GM12878 (cell line): ENCODE measurements at regions not wholly inside any gene's neighbourhood (a gene's known extent, or its start where the extent isn't known, plus 50 kb on each side); places are given as distances from the start of the nearest gene placed in this dataset.

Experiments used
- ATAC-seq: fragments of 200-7000 bp; cut with Tn5 transposase; 3 replicates; pipeline ENCODE4 v1.9.1; 2020; ENCODE audit warnings: mild to moderate bottlenecking, moderate library complexity
- BruUV-seq: library from RNA; stranded (reverse); fragments of 400-500 nt; replicated peaks from 2 replicates; lab custom pipeline; 2021; lab: Mats Ljungman, UMichigan
- CTCF ChIA-PET: fragments of 300-600 bp; sonication (Branson Sonifier 250); formaldehyde crosslinking; extraction: SDS; loops from one replicate; lab custom pipeline; 2021; ENCODE audit warnings: inconsistent platforms; lab: Yijun Ruan, JAX
- POLR2A ChIA-PET: fragments of 350-600 bp; formaldehyde crosslinking; extraction: SDS; loops from one replicate; lab custom pipeline; 2021; ENCODE audit warnings: inconsistent platforms; lab: Charles Lee
- RAD21 ChIA-PET: fragments of 300-600 bp; sonication (Branson Sonifier 250); formaldehyde crosslinking; loops from one replicate; lab custom pipeline; 2023; ENCODE audit warnings: antibody characterized with exemption; ENCODE audit not compliant: unreplicated experiment; lab: Charles Lee
- SMC1A ChIA-PET: fragments of 300-600 bp; sonication (Branson Sonifier 250); formaldehyde crosslinking; loops from one replicate; lab custom pipeline; 2023; ENCODE audit not compliant: unreplicated experiment, uncharacterized antibody; lab: Charles Lee
- DNase-seq: peaks from one replicate; pipeline ENCODE4 v3.0.0-alpha.2; 2011; ENCODE audit warnings: low read depth, low spot score
- FAIRE-seq: peaks from 3 replicates; lab custom pipeline; 2011; peaks lifted over from hg19 to GRCh38; lab: Jason Lieb, UNC
- H2AFZ ChIP-seq: 2 replicates; pipeline ENCODE4 v1.6.0; 2011; ENCODE audit warnings: low read depth, low read length, control low read depth; ENCODE audit not compliant: control insufficient read depth
- H3K27ac ChIP-seq: 2 replicates; pipeline ENCODE4 v1.5.1; 2011; ENCODE audit warnings: control low read depth; ENCODE audit not compliant: control insufficient read depth, insufficient read depth
- H3K27me3 ChIP-seq, 2 experiments: replicated peaks in 1 of 2; 2 replicates each; pipeline versions ENCODE4 v1.6.0 to v1.6.1; 2011; ENCODE audit warnings: low read length in 1 of 2; ENCODE audit not compliant: control insufficient read depth in 2 of 2, insufficient read depth in 2 of 2
- H3K36me3 ChIP-seq, 2 experiments: 2 replicates each; pipeline ENCODE4 v1.5.1; 2011; ENCODE audit warnings: low read length in 1 of 2; ENCODE audit not compliant: control insufficient read depth in 2 of 2, insufficient read depth in 2 of 2
- H3K4me1 ChIP-seq: 2 replicates; pipeline ENCODE4 v1.6.1; 2011; ENCODE audit warnings: mild to moderate bottlenecking, low read length, moderate library complexity, mixed read lengths; ENCODE audit not compliant: control insufficient read depth, insufficient read depth
- H3K4me2 ChIP-seq: 2 replicates; pipeline ENCODE4 v1.6.0; 2011; ENCODE audit warnings: control low read depth; ENCODE audit not compliant: control insufficient read depth, insufficient read depth
- H3K4me3 ChIP-seq: fragments of 200-600 bp; sonication (generic); 2 replicates; pipeline ENCODE4 v1.5.1; 2016
- H3K79me2 ChIP-seq: 2 replicates; pipeline ENCODE4 v1.6.0; 2011; ENCODE audit warnings: low read length; ENCODE audit not compliant: control insufficient read depth, insufficient read depth
- H3K9ac ChIP-seq: 2 replicates; pipeline ENCODE4 v1.8.0; 2011; ENCODE audit warnings: low read length, control low read depth, mixed read lengths; ENCODE audit not compliant: control insufficient read depth, insufficient read depth
- H3K9me3 ChIP-seq: replicated peaks from 3 replicates; pipeline ENCODE4 v1.5.1; 2011; ENCODE audit warnings: mild to moderate bottlenecking, low read length; ENCODE audit not compliant: control insufficient read depth, insufficient read depth
- H4K20me1 ChIP-seq: 2 replicates; pipeline ENCODE4 v1.6.0; 2011; ENCODE audit not compliant: control insufficient read depth, insufficient read depth
- CBFB ChIP-seq: IDR thresholded peaks from 2 replicates; pipeline ENCODE4 v1.6.1; 2016; ENCODE audit warnings: antibody characterized with exemption, low read depth
- CBX5 ChIP-seq: sonication (generic); IDR thresholded peaks from 2 replicates; pipeline ENCODE4 v1.6.1; 2016; ENCODE audit warnings: low read depth, moderate library complexity, mild to moderate bottlenecking, inconsistent platforms
- CHD1 ChIP-seq: IDR thresholded peaks from 2 replicates; pipeline ENCODE4 v1.6.1; 2012; ENCODE audit warnings: low read depth, low read length, improper control_type of control experiment
- EP300 ChIP-seq, 2 experiments: fragments of 150-350 bp in 1 of 2; IDR thresholded peaks; 2 replicates each; pipeline ENCODE4 v1.6.1; 2011 to 2012; ENCODE audit warnings: low read depth in 2 of 2, low read length in 2 of 2, borderline replicate concordance in 1 of 2, improper control_type of control experiment in 1 of 2, inconsistent platforms in 1 of 2; ENCODE audit not compliant: control insufficient read depth in 1 of 2
- HCFC1 ChIP-seq: fragments of 150-350 bp; IDR thresholded peaks from 2 replicates; pipeline ENCODE4 v1.6.1; 2014; ENCODE audit warnings: low read length
- HDGF ChIP-seq: fragments of 450-650 bp; IDR thresholded peaks from 2 replicates; pipeline ENCODE4 v1.6.1; 2016; ENCODE audit warnings: antibody characterized with exemption
- MAX ChIP-seq: IDR thresholded peaks from 2 replicates; pipeline ENCODE4 v1.6.1; 2012; ENCODE audit warnings: low read depth, low read length, improper control_type of control experiment
- RELA ChIP-seq: fragments of 450-650 bp; IDR thresholded peaks from 2 replicates; pipeline ENCODE4 v1.8.0; 2014; ENCODE audit warnings: borderline replicate concordance; ENCODE audit not compliant: partially characterized antibody
- TARDBP ChIP-seq: IDR thresholded peaks from 2 replicates; pipeline ENCODE4 v1.6.1; 2016; ENCODE audit warnings: borderline replicate concordance
- ZNF207 ChIP-seq: fragments of 450-650 bp; IDR thresholded peaks from 2 replicates; pipeline ENCODE4 v1.6.1; 2014; ENCODE audit warnings: antibody characterized with exemption, mild to moderate bottlenecking, borderline replicate concordance
- ZNF217 ChIP-seq: fragments of 450-650 bp; IDR thresholded peaks from 2 replicates; pipeline ENCODE4 v1.6.1; 2017; ENCODE audit warnings: antibody characterized with exemption, mild to moderate bottlenecking
- ZNF622 ChIP-seq: fragments of 450-650 bp; IDR thresholded peaks from 2 replicates; pipeline ENCODE4 v1.6.1; 2017; ENCODE audit warnings: mild to moderate bottlenecking, inconsistent platforms
- WGBS: methylation state at CpG from one replicate; pipeline ENCODE4 v1.1.6; 2016; ENCODE audit warnings: low lambda C conversion rate; ENCODE audit not compliant: insufficient replicate concordance, insufficient coverage; ENCODE audit errors: missing lambda C conversion rate; 5-methylcytosine and 5-hydroxymethylcytosine counted together
- in situ Hi-C: fragments of 300-500 bp; cut with MboI; formaldehyde crosslinking; loops from 9 replicates; pipeline ENCODE4 v1.14.3; 2018; ENCODE audit warnings: mixed read lengths
- intact Hi-C: fragments of 100-400 bp; cut with micrococcal nuclease; formaldehyde crosslinking; loops from one replicate; pipeline ENCODE4 v1.14.2; 2022; ENCODE audit not compliant: unreplicated experiment
- TF ChIP-seq, protein P1 (sequence below): IDR thresholded peaks from 2 replicates; pipeline ENCODE4 v1.6.1; 2012; ENCODE audit warnings: low read depth, low read length, improper control_type of control experiment
- TF ChIP-seq, protein P2 (sequence below): fragments of 450-650 bp; IDR thresholded peaks from 2 replicates; pipeline ENCODE4 v1.6.1; 2017; ENCODE audit warnings: low read depth, mild to moderate bottlenecking, moderate library complexity
- TF ChIP-seq, protein P3 (sequence below): fragments of 450-650 bp; formaldehyde crosslinking; IDR thresholded peaks from 2 replicates; pipeline ENCODE4 v1.4.0; 2022; ENCODE audit warnings: mild to moderate bottlenecking, moderate library complexity

GRCh38 chr2:238518172-238518820, 91.6 kb downstream of the ASB1 start:
- H3K9me3 ChIP-seq: no peaks in the 10 kb centered on the region; the same call in 1 of the 3 replicates
- no peak overlapping the region for H3K4me3 ChIP-seq
- FAIRE-seq: no peak
- no peaks in the 10 kb centered on the region for H3K27me3 ChIP-seq
- no peak overlapping the region for H2AFZ ChIP-seq
- WGBS: 56% methylated on average over 20 of the region's 20 CpGs
- no peaks in the 10 kb centered on the region for H3K36me3 ChIP-seq
- TF ChIP-seq HDGF: no peak
- TF ChIP-seq CBFB: no peak
- TF ChIP-seq ZNF622: no peak
- no peak for TF ChIP-seq ZNF207
- TF ChIP-seq CHD1: no peak
- TF ChIP-seq TARDBP: no peak
- TF ChIP-seq HCFC1: no peak
- no peak for TF ChIP-seq CBX5
- TF ChIP-seq EP300 (IDR thresholded peaks at IDR 0.05; ENCODE audit: borderline replicate concordance in 1 of 2, control insufficient read depth in 1 of 2, low read depth in 2 of 2, low read length in 2 of 2): no peak
- TF ChIP-seq, protein P1, sequence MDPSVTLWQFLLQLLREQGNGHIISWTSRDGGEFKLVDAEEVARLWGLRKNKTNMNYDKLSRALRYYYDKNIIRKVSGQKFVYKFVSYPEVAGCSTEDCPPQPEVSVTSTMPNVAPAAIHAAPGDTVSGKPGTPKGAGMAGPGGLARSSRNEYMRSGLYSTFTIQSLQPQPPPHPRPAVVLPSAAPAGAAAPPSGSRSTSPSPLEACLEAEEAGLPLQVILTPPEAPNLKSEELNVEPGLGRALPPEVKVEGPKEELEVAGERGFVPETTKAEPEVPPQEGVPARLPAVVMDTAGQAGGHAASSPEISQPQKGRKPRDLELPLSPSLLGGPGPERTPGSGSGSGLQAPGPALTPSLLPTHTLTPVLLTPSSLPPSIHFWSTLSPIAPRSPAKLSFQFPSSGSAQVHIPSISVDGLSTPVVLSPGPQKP: no peak
- TF ChIP-seq, protein P2, sequence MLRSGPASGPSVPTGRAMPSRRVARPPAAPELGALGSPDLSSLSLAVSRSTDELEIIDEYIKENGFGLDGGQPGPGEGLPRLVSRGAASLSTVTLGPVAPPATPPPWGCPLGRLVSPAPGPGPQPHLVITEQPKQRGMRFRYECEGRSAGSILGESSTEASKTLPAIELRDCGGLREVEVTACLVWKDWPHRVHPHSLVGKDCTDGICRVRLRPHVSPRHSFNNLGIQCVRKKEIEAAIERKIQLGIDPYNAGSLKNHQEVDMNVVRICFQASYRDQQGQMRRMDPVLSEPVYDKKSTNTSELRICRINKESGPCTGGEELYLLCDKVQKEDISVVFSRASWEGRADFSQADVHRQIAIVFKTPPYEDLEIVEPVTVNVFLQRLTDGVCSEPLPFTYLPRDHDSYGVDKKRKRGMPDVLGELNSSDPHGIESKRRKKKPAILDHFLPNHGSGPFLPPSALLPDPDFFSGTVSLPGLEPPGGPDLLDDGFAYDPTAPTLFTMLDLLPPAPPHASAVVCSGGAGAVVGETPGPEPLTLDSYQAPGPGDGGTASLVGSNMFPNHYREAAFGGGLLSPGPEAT: no peak
- no peak for TF ChIP-seq MAX
- TF ChIP-seq, protein P3, sequence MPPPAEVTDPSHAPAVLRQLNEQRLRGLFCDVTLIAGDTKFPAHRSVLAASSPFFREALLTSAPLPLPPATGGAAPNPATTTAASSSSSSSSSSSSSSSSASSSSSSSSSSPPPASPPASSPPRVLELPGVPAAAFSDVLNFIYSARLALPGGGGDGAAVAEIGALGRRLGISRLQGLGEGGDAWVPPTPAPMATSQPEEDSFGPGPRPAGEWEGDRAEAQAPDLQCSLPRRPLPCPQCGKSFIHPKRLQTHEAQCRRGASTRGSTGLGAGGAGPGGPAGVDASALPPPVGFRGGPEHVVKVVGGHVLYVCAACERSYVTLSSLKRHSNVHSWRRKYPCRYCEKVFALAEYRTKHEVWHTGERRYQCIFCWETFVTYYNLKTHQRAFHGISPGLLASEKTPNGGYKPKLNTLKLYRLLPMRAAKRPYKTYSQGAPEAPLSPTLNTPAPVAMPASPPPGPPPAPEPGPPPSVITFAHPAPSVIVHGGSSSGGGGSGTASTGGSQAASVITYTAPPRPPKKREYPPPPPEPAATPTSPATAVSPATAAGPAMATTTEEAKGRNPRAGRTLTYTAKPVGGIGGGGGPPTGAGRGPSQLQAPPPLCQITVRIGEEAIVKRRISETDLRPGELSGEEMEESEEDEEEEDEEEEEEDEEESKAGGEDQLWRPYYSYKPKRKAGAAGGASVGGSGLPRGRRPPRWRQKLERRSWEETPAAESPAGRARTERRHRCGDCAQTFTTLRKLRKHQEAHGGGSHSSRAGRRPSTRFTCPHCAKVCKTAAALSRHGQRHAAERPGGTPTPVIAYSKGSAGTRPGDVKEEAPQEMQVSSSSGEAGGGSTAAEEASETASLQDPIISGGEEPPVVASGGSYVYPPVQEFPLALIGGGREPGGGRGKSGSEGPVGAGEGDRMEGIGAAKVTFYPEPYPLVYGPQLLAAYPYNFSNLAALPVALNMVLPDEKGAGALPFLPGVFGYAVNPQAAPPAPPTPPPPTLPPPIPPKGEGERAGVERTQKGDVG (CRISPR knock-in tag): no peak
- no peak for TF ChIP-seq RELA
- no peak for TF ChIP-seq ZNF217
- ATAC-seq: no peak
- H4K20me1 ChIP-seq: no peaks in the 10 kb centered on the region
- intact Hi-C loops: no loop called here
- ChIA-PET POLR2A (no interaction called here), RAD21 (no interaction called here), SMC1A (interaction anchor here (0.7 kb wide), 1 partner anchor 45 kb away, joined by 3 read pairs; no protein-coding TSS in a partner anchor), CTCF (interaction anchor here (0.6 kb wide), 1 partner anchor 267 kb away, joined by 4 read pairs; no protein-coding TSS in a partner anchor)
- H3K9ac ChIP-seq: no peak overlapping the region
- in situ Hi-C loops: no loop called here
- H3K4me2 ChIP-seq: no peak overlapping the region
- H3K4me1 ChIP-seq: no peaks in the 10 kb centered on the region
- H3K79me2 ChIP-seq: no peaks in the 10 kb centered on the region
- DNase-seq: no peak
- no TSS peak for BruUV-seq
- H3K27ac ChIP-seq: no peak overlapping the region
